ENCODE measurements at regions not wholly inside any gene's neighbourhood (a gene's known extent, or its start where the extent isn't known, plus 50 kb on each side); places are given as distances from the start of the nearest gene placed in this dataset.
"Not testable (repeated sequence)": the region's sequence is repeated elsewhere in the genome, so short reads cannot be mapped to it uniquely, and the experiment has no call there.

DNA sequence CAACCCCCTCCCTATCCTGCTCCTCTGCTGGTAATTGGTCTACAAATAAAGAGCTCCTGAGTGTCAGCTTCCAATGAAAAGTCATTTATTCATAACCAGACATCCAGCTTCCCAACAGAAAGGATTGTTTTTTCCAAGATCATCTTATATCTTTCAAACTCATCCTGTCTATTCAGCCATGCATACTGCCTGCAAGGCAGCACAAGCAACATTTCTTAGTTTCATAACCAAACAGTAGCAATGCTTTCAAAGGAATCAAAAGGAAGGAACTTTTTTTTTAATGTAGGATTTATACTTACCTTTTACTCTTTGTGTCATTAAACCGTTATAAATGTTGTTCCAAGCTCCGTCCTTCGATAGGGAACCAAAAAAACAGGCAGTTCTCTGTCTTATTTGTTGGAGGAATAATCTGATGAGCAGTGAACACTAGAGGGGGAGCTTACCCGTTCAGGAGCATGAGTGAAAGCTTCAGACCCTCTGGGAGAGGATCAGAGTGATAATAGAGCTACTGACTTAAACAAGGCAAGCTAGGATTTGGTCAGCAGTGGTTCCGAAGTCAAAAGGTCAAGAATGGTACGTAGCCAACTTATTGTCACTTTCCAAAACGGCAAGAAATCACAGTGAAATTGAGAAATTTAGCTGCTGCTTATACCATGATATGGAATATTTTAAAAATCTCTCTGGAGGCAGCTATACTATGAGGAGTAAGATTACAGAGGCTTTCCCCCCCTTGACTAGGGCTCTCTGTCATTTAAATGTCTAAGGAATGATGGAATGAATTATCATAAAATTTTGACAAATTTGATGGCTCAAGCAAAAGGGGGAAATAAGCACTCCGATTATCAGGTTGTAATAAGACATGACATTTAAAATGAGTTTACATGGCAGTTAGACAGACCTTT is 892.9 kb downstream of the NR2F1-AS1 start:
- peak; percentile 57 for DNase-seq

- no peak for DNase-seq
These were observed 902.4 kb downstream of the NR2F1-AS1 start for GRCh38 chr5:92678640-92679039.

DNA sequence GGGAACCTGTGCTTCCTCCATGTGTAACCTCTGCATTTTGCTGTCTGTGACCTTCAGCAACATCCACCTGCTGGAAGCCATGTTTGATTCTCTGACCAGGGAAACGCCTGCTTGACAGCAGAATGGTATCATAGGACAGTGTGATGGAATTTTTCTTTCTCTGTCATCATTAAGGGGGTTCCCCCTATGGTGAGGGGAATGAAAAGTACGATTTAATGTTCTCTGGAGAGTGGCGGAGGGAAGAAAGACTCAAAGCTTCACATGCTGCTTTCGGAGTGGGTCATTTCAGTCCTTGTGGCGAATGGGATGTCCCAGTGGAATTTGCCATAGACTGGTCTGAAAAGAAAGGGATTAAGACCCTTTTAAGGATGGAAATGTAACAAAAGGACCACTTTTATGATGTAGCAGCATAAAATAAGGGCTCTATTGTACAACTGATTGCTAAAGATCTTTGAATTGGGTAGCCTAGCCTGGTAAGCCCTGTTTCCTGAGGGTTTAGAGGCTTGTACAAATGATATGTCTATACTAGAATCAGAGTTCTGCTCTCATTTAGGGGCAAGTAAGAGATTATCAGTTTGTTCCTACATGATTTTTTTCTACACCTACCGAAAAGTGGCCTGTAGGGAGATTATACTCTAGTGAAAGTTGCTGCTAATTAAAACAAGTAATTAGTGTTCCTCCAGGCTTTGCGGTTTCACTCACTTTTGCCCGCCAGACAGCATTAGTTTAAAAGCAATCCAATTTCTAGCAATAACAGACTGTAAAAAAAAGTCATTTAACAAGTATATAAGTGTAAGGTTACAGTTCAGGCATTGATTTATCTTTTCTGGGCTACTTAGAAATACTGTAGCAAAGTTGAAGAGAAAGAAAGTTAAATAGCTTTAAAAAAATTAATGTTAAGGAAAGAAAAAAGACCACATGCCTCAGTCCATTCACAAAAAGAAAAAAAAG is 904.5 kb downstream of the NR2F1-AS1 start:
- no peak for DNase-seq

DNA sequence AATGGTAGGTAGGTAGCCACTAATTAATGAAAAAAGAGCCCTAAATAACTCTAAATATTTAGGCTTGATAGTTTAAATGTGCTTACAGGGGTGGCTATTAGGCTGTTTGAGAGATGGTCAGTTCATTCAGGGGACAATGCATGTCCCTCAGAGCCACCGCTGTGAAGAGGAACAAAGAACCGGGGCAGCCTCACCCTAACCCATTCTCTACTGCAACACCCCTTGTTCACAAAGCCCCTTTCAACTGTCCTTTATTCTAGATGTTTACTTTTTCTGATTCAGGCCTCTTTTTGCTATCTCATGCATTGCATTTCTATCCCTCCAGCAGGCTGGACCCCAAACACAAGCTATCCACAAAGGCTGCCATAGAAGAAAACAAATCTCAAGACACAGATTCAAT is 906.7 kb downstream of the NR2F1-AS1 start:
- no peak for DNase-seq

GRCh38 chr5:92665506-92665905 is 915.5 kb downstream of the NR2F1-AS1 start:
- no peak for DNase-seq

DNA sequence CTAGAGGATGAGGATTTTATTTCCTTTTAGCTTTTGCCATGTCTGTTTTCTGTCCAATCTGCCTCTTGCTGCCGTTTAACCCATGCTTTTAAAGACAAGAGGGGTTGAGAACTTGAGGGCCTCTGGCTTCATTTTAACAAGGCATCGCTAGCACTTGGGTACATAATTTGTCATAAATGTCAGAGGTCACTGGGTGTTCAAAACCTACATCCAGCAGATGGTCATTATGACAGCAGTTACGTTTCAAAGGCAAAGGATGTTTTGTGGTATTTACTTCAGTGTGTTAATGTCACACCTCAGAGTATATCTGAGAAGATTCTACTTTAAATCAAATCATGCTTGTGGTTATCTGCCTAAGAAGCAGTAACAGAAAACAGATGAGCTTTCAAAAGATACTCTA is 918.3 kb downstream of the NR2F1-AS1 start:
- no peak for DNase-seq

GRCh38 chr5:92659246-92659645 is 921.8 kb downstream of the NR2F1-AS1 start:
- no peak for DNase-seq

- not testable (repeated sequence) for DNase-seq
These were observed 926.4 kb downstream of the NR2F1-AS1 start for GRCh38 chr5:92654601-92655000.

- no peak for DNase-seq
These were observed 927.1 kb downstream of the NR2F1-AS1 start for GRCh38 chr5:92653730-92654461.

GRCh38 chr5:92652756-92653155 is 928.3 kb downstream of the NR2F1-AS1 start:
- DNase-seq = no peak

- DNase-seq = peak; percentile 11
These were observed 936.6 kb downstream of the NR2F1-AS1 start for GRCh38 chr5:92644266-92644886.

GRCh38 chr5:92641031-92641962 is 939.7 kb downstream of the NR2F1-AS1 start:
- DNase-seq = peak; percentile 76

DNA sequence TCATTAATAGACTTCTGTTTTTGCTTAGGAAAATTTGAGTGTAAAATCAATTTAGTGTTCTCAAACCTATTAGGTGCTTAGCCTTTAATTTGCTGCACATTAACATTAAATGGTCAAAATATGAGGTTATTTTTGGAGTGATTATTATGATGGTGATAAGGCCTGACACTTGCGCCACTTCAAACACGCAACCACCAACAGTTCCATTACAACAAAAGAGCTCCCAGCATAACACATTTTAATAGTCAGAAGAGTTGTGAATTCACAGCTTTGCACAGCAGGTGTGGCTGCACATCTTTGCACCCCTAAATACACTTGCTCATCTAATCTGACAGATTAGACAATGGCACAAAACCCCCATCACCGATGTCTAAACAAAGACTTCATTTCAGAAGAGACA is 940.7 kb downstream of the NR2F1-AS1 start:
- DNase-seq = peak; percentile 29

- no peak for DNase-seq
These were observed 943.1 kb downstream of the NR2F1-AS1 start for GRCh38 chr5:92637960-92638359.

GRCh38 chr5:92637247-92637646 is 943.8 kb downstream of the NR2F1-AS1 start:
- no peak for DNase-seq

DNA sequence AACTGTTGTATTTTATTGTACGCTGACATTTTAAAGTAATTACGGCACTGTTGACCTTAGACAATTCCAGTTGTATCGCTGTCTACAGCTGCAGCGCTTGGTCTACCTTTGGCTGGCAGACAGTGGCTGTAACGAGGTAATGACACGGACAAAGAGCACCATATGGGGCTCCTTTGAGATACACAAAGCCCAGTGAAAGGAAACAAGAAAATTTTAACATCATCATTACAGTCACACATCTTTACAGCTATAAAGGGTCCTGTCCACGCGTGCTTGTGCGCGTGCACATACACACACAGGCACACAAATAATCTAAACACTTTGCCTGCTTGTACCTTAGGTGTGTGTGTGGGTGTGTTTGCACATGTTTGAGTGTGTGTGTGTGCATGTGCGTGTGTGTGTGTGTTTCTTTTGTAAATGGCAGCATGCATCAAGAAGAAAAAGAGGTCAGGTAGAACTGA is 946.0 kb downstream of the NR2F1-AS1 start:
- DNase-seq = peak; percentile 58

GRCh38 chr5:92633875-92634487 is 947.0 kb downstream of the NR2F1-AS1 start:
- no peak for DNase-seq

DNA sequence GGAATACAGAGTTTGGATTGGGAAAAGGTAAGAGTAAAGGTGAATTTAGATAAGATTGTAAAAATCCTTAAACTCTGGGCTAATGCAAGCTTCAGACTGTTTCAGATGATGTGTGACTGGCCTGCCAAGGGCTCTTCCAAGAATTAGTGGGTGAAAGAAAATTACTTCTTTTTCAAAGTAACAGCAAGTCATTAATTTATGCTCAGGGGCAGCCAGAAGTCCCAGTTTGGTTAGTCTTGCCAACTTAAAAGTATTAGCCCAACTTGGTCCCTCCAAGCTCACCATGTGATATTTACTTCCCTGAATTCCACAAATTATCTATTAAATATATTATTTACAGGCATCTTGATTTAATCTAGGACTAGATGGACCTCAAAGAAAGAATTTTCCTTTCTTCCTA is 947.8 kb downstream of the NR2F1-AS1 start:
- DNase-seq = no peak

GRCh38 chr5:92631237-92631701 is 949.8 kb downstream of the NR2F1-AS1 start:
- not testable (repeated sequence) for DNase-seq

- no peak for DNase-seq
These were observed 951.4 kb downstream of the NR2F1-AS1 start for GRCh38 chr5:92629574-92629973.
